ENCODE measurements at regions not wholly inside any gene's neighbourhood (a gene's known extent, or its start where the extent isn't known, plus 50 kb on each side); places are given as distances from the start of the nearest gene placed in this dataset.

GRCh38 chr6:14699803-14700601 is 545.9 kb upstream of the JARID2 start:
- POLR2A ChIA-PET: no interaction called here
- Histone ChIP-seq H3K9me3 (no peaks in the 10 kb centered on the region), H3K36me3 (replicated peaks in 1 of 2; ENCODE audit: control insufficient read depth in 1 of 2, insufficient read depth in 2 of 2, low read length in 1 of 2) (no peaks in the 10 kb centered on the region), H3K4me2 (no peak overlapping the region), H3K79me2 (ENCODE audit: insufficient read depth) (no peaks in the 10 kb centered on the region), H3K9me2 (no peaks in the 10 kb centered on the region), H3K27ac (ENCODE audit: low read depth in 2 of 2, low read length in 1 of 2) (no peak overlapping the region), H3F3A (replicated peaks; ENCODE audit: insufficient read depth) (no peaks in the 10 kb centered on the region), H2AFZ (ENCODE audit: low read depth) (no peak overlapping the region), H3K9ac (no peak overlapping the region), H4K20me1 (ENCODE audit: insufficient read depth) (no peaks in the 10 kb centered on the region), H3K27me3 (ENCODE audit: insufficient read depth) (no peaks in the 10 kb centered on the region), H3K4me3 (ENCODE audit: low read depth in 2 of 2, low read length in 1 of 2) (no peak overlapping the region), H3K4me1 (ENCODE audit: control insufficient read depth in 1 of 2, insufficient read depth in 2 of 2, low read depth in 1 of 2, low read length in 1 of 2) (peaks cover 0 to 9% of the 10 kb centered on the region in 2 experiments; a peak in 2 of 4 replicates)
- WGBS (ENCODE audit: low lambda C conversion rate): 57% methylated on average over 8 of the region's 8 CpGs
- DNase-seq: no peak
- CTCF ChIA-PET: no interaction called here
- TF ChIP-seq RCOR1 (IDR thresholded peaks at IDR 0.05; ENCODE audit: low read length): no peak

DNA sequence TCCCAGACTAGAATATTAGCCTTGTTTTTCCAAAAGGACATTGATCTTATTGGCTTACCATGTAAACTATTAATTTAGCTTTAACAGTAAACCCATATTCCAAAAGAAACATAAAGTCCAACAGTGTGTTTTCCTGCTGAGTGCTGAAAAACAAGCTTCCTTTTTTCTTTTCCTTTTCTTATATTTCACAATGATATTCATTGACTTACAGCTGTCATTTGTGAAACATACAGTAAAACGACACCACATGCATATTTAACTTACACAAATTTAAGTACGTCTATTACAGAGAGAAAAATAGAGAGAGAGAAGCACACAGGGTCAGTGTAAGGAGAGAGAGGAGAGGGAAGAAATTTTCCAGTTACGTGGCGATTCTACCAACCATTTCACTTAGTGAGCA is 543.9 kb upstream of the JARID2 start:
- H3K4me3 ChIP-seq (ENCODE audit: low read depth in 2 of 2, low read length in 1 of 2): no peak overlapping the region
- 64% methylated on average over 4 of the region's 4 CpGs for WGBS (ENCODE audit: low lambda C conversion rate)
- no peak overlapping the region for H3K4me2 ChIP-seq
- ChIA-PET CTCF (interaction anchor here (1.6 kb wide), 1 partner anchor 9 kb away, joined by 4 read pairs; no protein-coding TSS in a partner anchor), POLR2A (no interaction called here)
- no peaks in the 10 kb centered on the region for H3K27me3 ChIP-seq (ENCODE audit: insufficient read depth)
- no peaks in the 10 kb centered on the region for H3K36me3 ChIP-seq (replicated peaks in 1 of 2; ENCODE audit: control insufficient read depth in 1 of 2, insufficient read depth in 2 of 2, low read length in 1 of 2)
- H3K9me2 ChIP-seq: no peaks in the 10 kb centered on the region
- H3K79me2 ChIP-seq (ENCODE audit: insufficient read depth): no peaks in the 10 kb centered on the region
- H2AFZ ChIP-seq (ENCODE audit: low read depth): no peak overlapping the region
- H3F3A ChIP-seq (replicated peaks; ENCODE audit: insufficient read depth): no peaks in the 10 kb centered on the region
- no peaks in the 10 kb centered on the region for H3K9me3 ChIP-seq
- no peak overlapping the region for H3K9ac ChIP-seq
- no peaks in the 10 kb centered on the region for H4K20me1 ChIP-seq (ENCODE audit: insufficient read depth)
- no peaks in the 10 kb centered on the region for H3K4me1 ChIP-seq (ENCODE audit: control insufficient read depth in 1 of 2, insufficient read depth in 2 of 2, low read depth in 1 of 2, low read length in 1 of 2)
- H3K27ac ChIP-seq (ENCODE audit: low read depth in 2 of 2, low read length in 1 of 2): no peak overlapping the region
- TF ChIP-seq POLR2AphosphoS5 (IDR thresholded peaks at IDR 0.05; ENCODE audit: low read depth, low read length) (no peak), TAF1 (IDR thresholded peaks at IDR 0.05; ENCODE audit: borderline replicate concordance, low read depth, low read length) (no peak), EZH2phosphoT487 (IDR thresholded peaks at IDR 0.05; ENCODE audit: borderline replicate concordance, low read depth) (no peak), FOSL2 (IDR thresholded peaks at IDR 0.05; ENCODE audit: borderline replicate concordance, low read depth) (no peak), GABPA (IDR thresholded peaks at IDR 0.05; ENCODE audit: low read depth) (no peak), RAD21 (IDR thresholded peaks at IDR 0.05; ENCODE audit: low read length) (no peak), SMC3 (IDR thresholded peaks at IDR 0.05; ENCODE audit: low read depth, low read length) (no peak), TEAD4 (IDR thresholded peaks at IDR 0.05; ENCODE audit: borderline replicate concordance, insufficient read depth) (no peak), USF2 (IDR thresholded peaks at IDR 0.05; ENCODE audit: borderline replicate concordance, low read depth, low read length) (no peak)
- TF ChIP-seq, protein P1, sequence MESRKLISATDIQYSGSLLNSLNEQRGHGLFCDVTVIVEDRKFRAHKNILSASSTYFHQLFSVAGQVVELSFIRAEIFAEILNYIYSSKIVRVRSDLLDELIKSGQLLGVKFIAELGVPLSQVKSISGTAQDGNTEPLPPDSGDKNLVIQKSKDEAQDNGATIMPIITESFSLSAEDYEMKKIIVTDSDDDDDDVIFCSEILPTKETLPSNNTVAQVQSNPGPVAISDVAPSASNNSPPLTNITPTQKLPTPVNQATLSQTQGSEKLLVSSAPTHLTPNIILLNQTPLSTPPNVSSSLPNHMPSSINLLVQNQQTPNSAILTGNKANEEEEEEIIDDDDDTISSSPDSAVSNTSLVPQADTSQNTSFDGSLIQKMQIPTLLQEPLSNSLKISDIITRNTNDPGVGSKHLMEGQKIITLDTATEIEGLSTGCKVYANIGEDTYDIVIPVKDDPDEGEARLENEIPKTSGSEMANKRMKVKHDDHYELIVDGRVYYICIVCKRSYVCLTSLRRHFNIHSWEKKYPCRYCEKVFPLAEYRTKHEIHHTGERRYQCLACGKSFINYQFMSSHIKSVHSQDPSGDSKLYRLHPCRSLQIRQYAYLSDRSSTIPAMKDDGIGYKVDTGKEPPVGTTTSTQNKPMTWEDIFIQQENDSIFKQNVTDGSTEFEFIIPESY (IDR thresholded peaks at IDR 0.05; ENCODE audit: borderline replicate concordance, low read depth): no peak
- DNase-seq: no peak

Data from SK-N-SH (cell line).